Breast epithelium (tissue), 4 donors: ENCODE measurements at regions not wholly inside any gene's neighbourhood (a gene's known extent, or its start where the extent isn't known, plus 50 kb on each side); places are given as distances from the start of the nearest gene placed in this dataset.

Experiments
- DNase-seq, 2 donors: peaks; one replicate each; pipeline ENCODE4 v3.0.0-alpha.2; 2019; ENCODE audit warnings: low spot score in 2 of 2
- H3K27ac ChIP-seq, 2 donors: fragments of 200-600 bp; sonication (generic) in 1 of 2; one replicate each; pipeline ENCODE4 v1.5.1; 2016 to 2019; ENCODE audit warnings: mild to moderate bottlenecking in 1 of 2
- H3K27me3 ChIP-seq, 2 donors: fragments of 200-600 bp; sonication (generic) in 1 of 2; one replicate each; pipeline versions ENCODE4 v1.5.1 to v1.6.0; 2017 to 2019; ENCODE audit warnings: control low read depth in 1 of 2, mild to moderate bottlenecking in 1 of 2
- H3K36me3 ChIP-seq: fragments of 200-600 bp; one replicate; pipeline ENCODE4 v1.5.1; 2019
- H3K4me1 ChIP-seq, 2 donors: fragments of 200-600 bp; sonication (generic); one replicate each; pipeline ENCODE4 v1.5.1; 2016 to 2019; ENCODE audit warnings: control low read depth in 1 of 2
- H3K4me3 ChIP-seq, 3 donors: fragments of 200-600 bp; sonication (generic); 1 replicate in 2 of 3; 2 replicates in 1 of 3; pipeline ENCODE4 v1.5.1; 2016 to 2019; ENCODE audit warnings: mild to moderate bottlenecking in 3 of 3, moderate library complexity in 2 of 3
- H3K9me3 ChIP-seq, 2 donors: fragments of 200-600 bp; sonication (generic) in 1 of 2; one replicate each; pipeline ENCODE4 v1.5.1; 2016 to 2019; ENCODE audit warnings: control low read depth in 1 of 2
- POLR2A ChIP-seq: fragments of 450-650 bp; IDR thresholded peaks from one replicate; pipeline ENCODE4 v1.6.1; 2016; ENCODE audit warnings: antibody characterized with exemption, mild to moderate bottlenecking, moderate library complexity
- POLR2AphosphoS5 ChIP-seq, 3 donors: sonication (generic); formaldehyde crosslinking; IDR thresholded peaks; one replicate each; pipeline ENCODE4 v1.6.1; 2017; ENCODE audit warnings: antibody characterized with exemption in 3 of 3
- intact Hi-C: fragments of 100-400 bp; cut with DNase I; formaldehyde crosslinking; loops from one replicate; pipeline ENCODE4 v1.15.1; 2023; ENCODE audit warnings: low total_unique reads
- TF ChIP-seq, protein P1 (sequence below), 3 donors: fragments of 450-650 bp; IDR thresholded peaks; one replicate each; pipeline ENCODE4 v1.5.1; 2016 to 2017; ENCODE audit warnings: antibody characterized with exemption in 3 of 3, mild to moderate bottlenecking in 3 of 3, moderate library complexity in 3 of 3

DNA sequence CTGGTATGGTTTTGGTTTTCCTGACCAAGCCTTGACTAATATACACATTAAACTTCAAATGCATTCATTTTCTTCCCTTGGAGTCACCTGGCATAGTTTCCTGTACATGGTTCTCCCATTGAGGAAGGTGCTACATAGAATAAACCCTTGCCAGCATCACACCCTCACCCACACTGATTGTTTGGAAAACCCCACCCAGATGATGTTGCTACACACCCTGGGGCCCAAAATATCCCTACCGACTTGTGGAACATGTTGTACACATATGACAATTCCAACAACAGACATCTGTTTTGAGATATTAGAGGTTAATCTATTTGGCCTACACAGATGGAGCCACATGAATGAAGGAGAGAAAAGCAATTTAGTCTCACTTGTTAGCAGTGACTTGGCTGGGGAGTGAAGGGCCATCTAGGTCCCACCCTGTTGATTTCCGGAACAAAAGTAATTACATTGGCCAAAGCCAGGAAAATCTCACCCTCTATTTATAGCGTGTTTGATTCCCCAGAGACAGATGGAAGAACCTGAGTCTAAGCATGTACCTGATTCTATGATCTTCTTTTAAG is 606.0 kb upstream of the BTBD3 start:
- Histone ChIP-seq H3K4me3 (no peak overlapping the region), H3K9me3 (no peaks in the 10 kb centered on the region), H3K27ac (no peak overlapping the region), H3K36me3 (no peaks in the 10 kb centered on the region), H3K27me3 (no peaks in the 10 kb centered on the region), H3K4me1 (no peaks in the 10 kb centered on the region)
- intact Hi-C loops, result no loop called here
- TF ChIP-seq POLR2A, result no peak
- no peak for TF ChIP-seq POLR2AphosphoS5 (IDR thresholded peaks at IDR 0.05)
- DNase-seq, result no peak

DNA sequence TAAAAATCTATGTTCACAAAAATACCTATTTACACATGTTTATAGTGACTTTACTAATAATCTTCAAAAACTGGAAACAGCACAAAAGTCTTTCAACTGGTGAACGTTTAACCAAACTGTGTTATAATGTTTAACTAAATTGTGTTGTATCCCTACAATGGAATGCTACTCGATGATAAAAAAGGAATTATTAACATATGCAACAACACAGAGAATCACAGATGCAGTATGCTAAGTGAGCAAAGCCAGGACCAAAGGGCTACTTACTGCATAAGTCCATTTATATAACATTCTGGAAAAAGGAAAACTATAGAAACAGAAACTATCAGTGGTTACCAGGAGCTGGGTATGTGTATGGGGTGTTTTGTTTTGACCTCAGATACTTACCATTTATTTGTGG is 602.2 kb upstream of the BTBD3 start:
- TF ChIP-seq, protein P1, sequence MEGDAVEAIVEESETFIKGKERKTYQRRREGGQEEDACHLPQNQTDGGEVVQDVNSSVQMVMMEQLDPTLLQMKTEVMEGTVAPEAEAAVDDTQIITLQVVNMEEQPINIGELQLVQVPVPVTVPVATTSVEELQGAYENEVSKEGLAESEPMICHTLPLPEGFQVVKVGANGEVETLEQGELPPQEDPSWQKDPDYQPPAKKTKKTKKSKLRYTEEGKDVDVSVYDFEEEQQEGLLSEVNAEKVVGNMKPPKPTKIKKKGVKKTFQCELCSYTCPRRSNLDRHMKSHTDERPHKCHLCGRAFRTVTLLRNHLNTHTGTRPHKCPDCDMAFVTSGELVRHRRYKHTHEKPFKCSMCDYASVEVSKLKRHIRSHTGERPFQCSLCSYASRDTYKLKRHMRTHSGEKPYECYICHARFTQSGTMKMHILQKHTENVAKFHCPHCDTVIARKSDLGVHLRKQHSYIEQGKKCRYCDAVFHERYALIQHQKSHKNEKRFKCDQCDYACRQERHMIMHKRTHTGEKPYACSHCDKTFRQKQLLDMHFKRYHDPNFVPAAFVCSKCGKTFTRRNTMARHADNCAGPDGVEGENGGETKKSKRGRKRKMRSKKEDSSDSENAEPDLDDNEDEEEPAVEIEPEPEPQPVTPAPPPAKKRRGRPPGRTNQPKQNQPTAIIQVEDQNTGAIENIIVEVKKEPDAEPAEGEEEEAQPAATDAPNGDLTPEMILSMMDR (IDR thresholded peaks at IDR 0.05), result no peak
- no peak for TF ChIP-seq POLR2AphosphoS5 (IDR thresholded peaks at IDR 0.05)
- TF ChIP-seq POLR2A, result no peak
- H3K36me3 ChIP-seq, result no peaks in the 10 kb centered on the region
- intact Hi-C loops, result no loop called here
- H3K9me3 ChIP-seq, result no peaks in the 10 kb centered on the region
- no peak for DNase-seq
- H3K27me3 ChIP-seq, result no peaks in the 10 kb centered on the region
- H3K4me1 ChIP-seq, result no peaks in the 10 kb centered on the region
- no peak overlapping the region for H3K27ac ChIP-seq
- H3K4me3 ChIP-seq, result no peak overlapping the region

DNA sequence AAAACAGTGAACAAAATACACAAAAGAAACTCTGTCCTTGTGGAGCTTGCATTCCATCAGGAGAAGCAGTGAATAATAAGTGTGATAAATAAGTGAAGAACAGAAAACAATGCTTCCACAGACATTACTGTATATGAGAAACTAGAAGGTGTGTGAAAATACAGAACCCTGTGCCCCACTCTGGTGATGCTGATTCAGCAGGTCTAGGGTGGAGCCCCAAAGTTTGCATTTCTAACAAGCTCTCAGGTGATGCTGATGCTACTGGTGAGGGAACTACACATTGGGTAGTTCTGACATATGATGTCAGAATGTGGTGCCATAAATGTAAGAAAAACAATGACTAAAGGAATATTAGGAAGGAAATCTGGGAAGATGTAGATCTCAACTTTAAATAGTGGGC is 601.4 kb upstream of the BTBD3 start:
- intact Hi-C loops, result no loop called here
- no peak overlapping the region for H3K27ac ChIP-seq
- H3K9me3 ChIP-seq, result peaks cover 0 to 5% of the 10 kb centered on the region in 2 donors
- H3K27me3 ChIP-seq, result no peaks in the 10 kb centered on the region
- no peak overlapping the region for H3K4me3 ChIP-seq
- H3K36me3 ChIP-seq, result no peaks in the 10 kb centered on the region
- no peak for TF ChIP-seq POLR2A
- DNase-seq, result no peak
- no peaks in the 10 kb centered on the region for H3K4me1 ChIP-seq

DNA sequence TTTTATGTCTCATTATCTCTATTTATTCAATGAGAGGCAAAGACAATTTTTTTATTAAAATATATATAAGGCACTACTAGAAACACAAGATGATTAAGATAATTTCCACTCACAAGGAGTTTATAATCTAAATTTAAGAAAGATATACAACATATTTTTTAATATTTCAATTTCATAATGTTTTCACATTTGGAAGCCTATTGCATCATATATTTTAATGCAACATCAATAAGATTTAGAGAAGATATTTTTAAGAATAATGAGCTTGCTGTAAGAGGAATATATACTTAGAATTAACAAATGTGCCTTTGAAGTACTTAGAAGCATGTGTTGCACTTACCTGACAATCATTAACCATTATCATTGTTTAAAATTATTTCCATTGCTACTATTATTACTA is 597.7 kb upstream of the BTBD3 start:
- H3K27ac ChIP-seq, result no peak overlapping the region
- no peak overlapping the region for H3K4me3 ChIP-seq
- H3K27me3 ChIP-seq, result no peaks in the 10 kb centered on the region
- no peaks in the 10 kb centered on the region for H3K4me1 ChIP-seq
- TF ChIP-seq POLR2AphosphoS5 (IDR thresholded peaks at IDR 0.05) (no peak), POLR2A (no peak)
- TF ChIP-seq, protein P1 (IDR thresholded peaks at IDR 0.05), result no peak
- intact Hi-C loops, result loop anchor here (5.0 kb wide), 1 partner anchor 1702 kb away; no protein-coding TSS in a partner anchor
- no peaks in the 10 kb centered on the region for H3K36me3 ChIP-seq
- H3K9me3 ChIP-seq, result peaks cover 0 to 18% of the 10 kb centered on the region in 2 donors
- no peak for DNase-seq

DNA sequence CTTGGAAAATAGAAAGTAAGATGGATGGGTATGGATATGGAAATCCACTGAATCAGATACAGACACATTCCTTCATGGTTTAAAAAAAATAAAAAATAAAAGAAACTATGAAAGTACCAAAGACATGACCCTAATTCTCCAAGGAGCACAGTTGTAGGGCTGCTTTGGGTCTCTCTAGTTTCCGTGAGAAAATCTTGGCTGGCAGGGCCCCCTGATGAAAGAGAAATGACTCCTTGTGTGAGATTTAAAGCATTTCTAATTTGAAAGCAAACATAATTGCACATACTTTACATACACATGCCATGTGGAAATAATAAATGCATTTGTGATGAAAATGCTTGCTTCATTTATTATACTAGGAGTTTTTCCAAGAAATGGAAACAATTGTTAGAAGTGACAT is 593.9 kb upstream of the BTBD3 start:
- H3K36me3 ChIP-seq, result no peaks in the 10 kb centered on the region
- peaks cover 0 to 18% of the 10 kb centered on the region in 2 donors for H3K9me3 ChIP-seq
- intact Hi-C loops, result loop anchor here (5.0 kb wide), 1 partner anchor 1698 kb away; no protein-coding TSS in a partner anchor
- no peaks in the 10 kb centered on the region for H3K27me3 ChIP-seq
- TF ChIP-seq, protein P1 (IDR thresholded peaks at IDR 0.05), result no peak
- no peak for TF ChIP-seq POLR2AphosphoS5 (IDR thresholded peaks at IDR 0.05)
- no peak for TF ChIP-seq POLR2A
- no peak overlapping the region for H3K4me3 ChIP-seq
- H3K4me1 ChIP-seq, result no peaks in the 10 kb centered on the region
- no peak overlapping the region for H3K27ac ChIP-seq
- no peak for DNase-seq

DNA sequence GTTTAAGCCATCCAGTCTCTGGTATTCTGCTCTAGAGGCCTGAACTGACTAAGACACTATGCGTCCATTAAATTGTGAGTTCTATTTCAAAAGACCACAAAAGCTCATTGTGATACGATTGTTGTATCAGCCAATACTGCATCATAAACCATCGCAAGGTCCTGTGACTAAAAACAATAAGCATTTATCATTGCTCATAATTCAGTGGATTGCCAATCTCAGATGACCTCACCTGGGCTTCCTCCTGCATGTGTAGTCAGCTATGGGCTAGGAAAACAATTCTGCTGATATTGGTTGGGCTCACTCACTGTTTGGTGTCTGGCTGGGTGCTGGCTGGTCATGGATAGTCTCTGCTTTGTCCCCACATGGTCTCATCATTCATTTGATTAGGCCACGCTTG is 592.7 kb upstream of the BTBD3 start:
- Histone ChIP-seq H3K27me3 (no peaks in the 10 kb centered on the region), H3K9me3 (peaks cover 0 to 18% of the 10 kb centered on the region in 2 donors), H3K27ac (no peak overlapping the region), H3K36me3 (no peaks in the 10 kb centered on the region), H3K4me3 (no peak overlapping the region), H3K4me1 (no peaks in the 10 kb centered on the region)
- intact Hi-C loops, result loop anchor here (5.0 kb wide), 1 partner anchor 1697 kb away; no protein-coding TSS in a partner anchor
- TF ChIP-seq POLR2A, result no peak
- no peak for DNase-seq
